HepG2 (cell line): ENCODE measurements at regions not wholly inside any gene's neighbourhood (a gene's known extent, or its start where the extent isn't known, plus 50 kb on each side); places are given as distances from the start of the nearest gene placed in this dataset.

ENCODE experiments used
- ATAC-seq: fragments of 200-7000 bp; cut with Tn5 transposase; 3 replicates; pipeline ENCODE4 v1.9.1; 2020; ENCODE audit warnings: mild to moderate bottlenecking, moderate library complexity
- BruUV-seq: library from RNA; stranded (reverse); fragments of 400-500 nt; replicated peaks from 2 replicates; lab custom pipeline; 2021; lab: Mats Ljungman, UMichigan
- CTCF ChIA-PET: fragments of 300-600 bp; formaldehyde crosslinking; extraction: SDS; loops from one replicate; lab custom pipeline; 2021; ENCODE audit warnings: low total read pairs, inconsistent platforms, low intra/inter-chr PET ratio; lab: Yijun Ruan, JAX
- POLR2A ChIA-PET: fragments of 350-600 bp; sonication (Branson Sonifier 250); formaldehyde crosslinking; loops from one replicate; lab custom pipeline; 2020; ENCODE audit warnings: antibody characterized with exemption, inconsistent platforms; lab: Yijun Ruan, JAX
- DNase-seq: peaks from one replicate; pipeline ENCODE4 v3.0.0-alpha.2; 2015; ENCODE audit warnings: low spot score
- FAIRE-seq: peaks from 3 replicates; lab custom pipeline; 2011; peaks lifted over from hg19 to GRCh38; lab: Jason Lieb, UNC
- H2AFZ ChIP-seq: one replicate; pipeline ENCODE4 v1.6.1; 2011; ENCODE audit warnings: low read length, inconsistent platforms
- H3K27ac ChIP-seq: fragments of 300-600 bp; 3 replicates; pipeline ENCODE4 v1.8.0; 2011; ENCODE audit warnings: mixed run types, mild to moderate bottlenecking, mixed read lengths, low read length, inconsistent platforms; ENCODE audit not compliant: insufficient read depth; ENCODE audit errors: extremely low read length
- H3K27me3 ChIP-seq, 2 experiments: fragments of 200-600 bp in 1 of 2; 2 replicates in 1 of 2; 3 replicates in 1 of 2; pipeline versions ENCODE4 v1.6.0 to v1.8.0; 2011; ENCODE audit warnings: low read length in 2 of 2, mild to moderate bottlenecking in 2 of 2, moderate library complexity in 2 of 2, inconsistent platforms in 1 of 2; ENCODE audit not compliant: insufficient read depth in 2 of 2, control insufficient read depth in 1 of 2
- H3K36me3 ChIP-seq, 2 experiments: fragments of 200-600 bp in 1 of 2; replicated peaks in 1 of 2; 2 replicates in 1 of 2; 3 replicates in 1 of 2; pipeline versions ENCODE4 v1.5.1 to v1.8.0; 2011; ENCODE audit warnings: low read length in 2 of 2, inconsistent platforms in 1 of 2; ENCODE audit not compliant: insufficient read depth in 2 of 2, control insufficient read depth in 1 of 2
- H3K4me1 ChIP-seq: 2 replicates; pipeline ENCODE4 v1.5.1; 2012; ENCODE audit warnings: low read length, inconsistent platforms; ENCODE audit not compliant: insufficient read depth
- H3K4me2 ChIP-seq: 2 replicates; pipeline ENCODE4 v1.6.0; 2011; ENCODE audit warnings: low read depth, low read length, inconsistent platforms
- H3K4me3 ChIP-seq, 3 experiments: fragments of 200-600 bp in 1 of 3; sonication (generic), shearing (Covaris generic) in 1 of 3; replicated peaks in 1 of 3; 2 replicates each; pipeline ENCODE4 v1.5.1; 2011 to 2016; ENCODE audit warnings: low read length in 3 of 3, inconsistent platforms in 2 of 3, low read depth in 2 of 3, mild to moderate bottlenecking in 2 of 3, control low read depth in 1 of 3, mixed read lengths in 1 of 3; ENCODE audit not compliant: insufficient read depth in 1 of 3
- H3K79me2 ChIP-seq: one replicate; pipeline ENCODE4 v1.6.1; 2011; ENCODE audit warnings: low read length, inconsistent platforms; ENCODE audit not compliant: insufficient read depth
- H3K9ac ChIP-seq: 2 replicates; pipeline ENCODE4 v1.6.0; 2011; ENCODE audit warnings: mild to moderate bottlenecking, low read depth, low read length, inconsistent platforms; ENCODE audit not compliant: insufficient read depth
- H3K9me3 ChIP-seq: 2 replicates; pipeline ENCODE4 v1.5.1; 2012; ENCODE audit warnings: mild to moderate bottlenecking, low read length
- H4K20me1 ChIP-seq: 2 replicates; pipeline ENCODE4 v1.6.0; 2011; ENCODE audit warnings: inconsistent platforms, mild to moderate bottlenecking, low read length, moderate library complexity; ENCODE audit not compliant: insufficient read depth
- KDM6A ChIP-seq: IDR thresholded peaks from 2 replicates; pipeline ENCODE4 v1.6.1; 2016; ENCODE audit warnings: low read depth
- MAFF ChIP-seq: IDR thresholded peaks from 2 replicates; pipeline ENCODE4 v1.6.1; 2011; ENCODE audit warnings: low read depth, low read length, improper control_type of control experiment
- MAFK ChIP-seq, 2 experiments: IDR thresholded peaks in 1 of 2; conservative IDR thresholded peaks in 1 of 2; 2 replicates each; pipeline ENCODE4 v1.6.1; 2011; ENCODE audit warnings: improper control_type of control experiment in 2 of 2, low read length in 2 of 2
- POLR2A ChIP-seq, 2 experiments: IDR thresholded peaks; 2 replicates each; pipeline ENCODE4 v1.6.1; 2011; ENCODE audit warnings: low read depth in 2 of 2, low read length in 2 of 2, mild to moderate bottlenecking in 1 of 2, moderate library complexity in 1 of 2; ENCODE audit not compliant: insufficient read depth in 1 of 2
- SAFB2 ChIP-seq: sonication (generic); formaldehyde crosslinking; IDR thresholded peaks from 2 replicates; pipeline ENCODE4 v1.5.1; 2020; ENCODE audit warnings: missing genetic modification reagents, low read depth, mild to moderate bottlenecking, borderline replicate concordance
- ZIK1 ChIP-seq: sonication (generic); formaldehyde crosslinking; IDR thresholded peaks from 2 replicates; pipeline ENCODE4 v1.5.0; 2020; ENCODE audit warnings: mild to moderate bottlenecking, low read depth, missing genetic modification reagents, borderline replicate concordance
- ZNF644 ChIP-seq: IDR thresholded peaks from 2 replicates; pipeline ENCODE4 v1.6.1; 2016; ENCODE audit warnings: low read depth
- in situ Hi-C: cut with HindIII; loops from 2 replicates; pipeline ENCODE4 v1.10.0; 2017; ENCODE audit warnings: low pct_unique_long_range_greater_than_20kb; ENCODE audit not compliant: extremely low pct_ligation_motif_present
- intact Hi-C: fragments of 100-400 bp; cut with micrococcal nuclease; formaldehyde crosslinking; loops from one replicate; pipeline ENCODE4 v1.10.0; 2022; ENCODE audit not compliant: unreplicated experiment
- TF ChIP-seq, protein P1 (sequence below): sonication (generic); formaldehyde crosslinking; IDR thresholded peaks from 2 replicates; pipeline ENCODE4 v1.5.1; 2020; ENCODE audit warnings: mild to moderate bottlenecking, missing genetic modification reagents
- TF ChIP-seq, protein P2 (sequence below): sonication (generic); formaldehyde crosslinking; IDR thresholded peaks from 2 replicates; pipeline ENCODE4 v1.5.0; 2020; ENCODE audit warnings: missing genetic modification reagents
- TF ChIP-seq, protein P3 (sequence below): IDR thresholded peaks from 2 replicates; pipeline ENCODE4 v1.6.1; 2012; ENCODE audit warnings: inconsistent platforms
- TF ChIP-seq, protein P4 (sequence below): sonication (generic); formaldehyde crosslinking; IDR thresholded peaks from 2 replicates; pipeline ENCODE4 v1.8.0; 2022; ENCODE audit warnings: mild to moderate bottlenecking, missing genetic modification reagents
- TF ChIP-seq, protein P5 (sequence below), 2 experiments: IDR thresholded peaks; 2 replicates each; pipeline ENCODE4 v1.6.1; 2011 to 2012; ENCODE audit warnings: low read length in 2 of 2, borderline replicate concordance in 1 of 2, low read depth in 1 of 2, mild to moderate bottlenecking in 1 of 2, moderate library complexity in 1 of 2
- TF ChIP-seq, protein P6 (sequence below): sonication (generic); formaldehyde crosslinking; IDR thresholded peaks from 2 replicates; pipeline ENCODE4 v1.8.0; 2022; ENCODE audit warnings: mild to moderate bottlenecking, missing genetic modification reagents; ENCODE audit not compliant: insufficient replicate concordance

DNA sequence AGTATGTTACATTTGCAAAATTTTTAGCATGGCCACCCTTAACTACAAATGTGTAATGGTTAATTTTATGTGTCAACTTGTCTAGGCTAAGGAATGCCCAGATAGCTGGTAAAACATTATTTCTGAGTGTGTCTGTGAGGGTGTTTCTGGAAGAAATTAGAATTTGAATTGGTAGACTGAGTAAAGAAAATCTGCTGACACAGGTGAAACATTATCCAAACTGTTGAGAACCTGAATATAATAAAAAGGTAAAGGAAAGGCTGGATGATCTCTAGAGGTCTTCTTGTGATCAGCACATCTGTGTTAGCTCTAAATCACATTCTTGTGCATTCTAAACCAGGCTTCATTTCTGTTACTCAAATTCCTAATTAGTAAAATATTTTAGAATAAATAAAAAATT lies 100.8 kb downstream of the UCHL5 start:
- Histone ChIP-seq H3K9ac (no peak overlapping the region), H3K36me3 (no peaks in the 10 kb centered on the region), H2AFZ (no peak overlapping the region), H3K4me2 (no peak overlapping the region), H3K27ac (no peak overlapping the region), H3K79me2 (no peaks in the 10 kb centered on the region), H3K9me3 (no peaks in the 10 kb centered on the region), H3K27me3 (no peaks in the 10 kb centered on the region), H3K4me3 (no peak overlapping the region), H3K4me1 (no peaks in the 10 kb centered on the region), H4K20me1 (no peaks in the 10 kb centered on the region)
- ATAC-seq (no peak), DNase-seq (no peak), FAIRE-seq (no peak)
- BruUV-seq: no TSS peak
- ChIA-PET POLR2A (no interaction called here), CTCF (no interaction called here)
- intact Hi-C loops (no loop called here), in situ Hi-C loops (no loop called here)
- TF ChIP-seq, protein P1, sequence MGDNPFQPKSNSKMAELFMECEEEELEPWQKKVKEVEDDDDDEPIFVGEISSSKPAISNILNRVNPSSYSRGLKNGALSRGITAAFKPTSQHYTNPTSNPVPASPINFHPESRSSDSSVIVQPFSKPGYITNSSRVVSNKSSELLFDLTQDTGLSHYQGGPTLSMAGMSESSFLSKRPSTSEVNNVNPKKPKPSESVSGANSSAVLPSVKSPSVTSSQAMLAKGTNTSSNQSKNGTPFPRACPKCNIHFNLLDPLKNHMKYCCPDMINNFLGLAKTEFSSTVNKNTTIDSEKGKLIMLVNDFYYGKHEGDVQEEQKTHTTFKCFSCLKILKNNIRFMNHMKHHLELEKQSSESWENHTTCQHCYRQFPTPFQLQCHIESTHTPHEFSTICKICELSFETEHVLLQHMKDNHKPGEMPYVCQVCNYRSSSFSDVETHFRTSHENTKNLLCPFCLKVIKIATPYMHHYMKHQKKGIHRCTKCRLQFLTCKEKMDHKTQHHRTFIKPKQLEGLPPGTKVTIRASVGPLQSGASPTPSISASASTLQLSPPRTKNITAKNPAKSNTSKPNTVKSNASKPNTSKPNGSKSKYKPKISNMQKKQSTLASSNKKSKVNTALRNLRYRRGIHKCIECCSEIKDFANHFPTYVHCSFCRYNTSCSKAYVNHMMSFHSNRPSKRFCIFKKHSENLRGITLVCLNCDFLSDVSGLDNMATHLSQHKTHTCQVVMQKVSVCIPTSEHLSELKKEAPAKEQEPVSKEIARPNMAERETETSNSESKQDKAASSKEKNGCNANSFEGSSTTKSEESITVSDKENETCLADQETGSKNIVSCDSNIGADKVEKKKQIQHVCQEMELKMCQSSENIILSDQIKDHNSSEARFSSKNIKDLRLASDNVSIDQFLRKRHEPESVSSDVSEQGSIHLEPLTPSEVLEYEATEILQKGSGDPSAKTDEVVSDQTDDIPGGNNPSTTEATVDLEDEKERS: no peak
- TF ChIP-seq, protein P2, sequence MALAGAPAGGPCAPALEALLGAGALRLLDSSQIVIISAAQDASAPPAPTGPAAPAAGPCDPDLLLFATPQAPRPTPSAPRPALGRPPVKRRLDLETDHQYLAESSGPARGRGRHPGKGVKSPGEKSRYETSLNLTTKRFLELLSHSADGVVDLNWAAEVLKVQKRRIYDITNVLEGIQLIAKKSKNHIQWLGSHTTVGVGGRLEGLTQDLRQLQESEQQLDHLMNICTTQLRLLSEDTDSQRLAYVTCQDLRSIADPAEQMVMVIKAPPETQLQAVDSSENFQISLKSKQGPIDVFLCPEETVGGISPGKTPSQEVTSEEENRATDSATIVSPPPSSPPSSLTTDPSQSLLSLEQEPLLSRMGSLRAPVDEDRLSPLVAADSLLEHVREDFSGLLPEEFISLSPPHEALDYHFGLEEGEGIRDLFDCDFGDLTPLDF (CRISPR knock-in tag): no peak
- TF ChIP-seq KDM6A (no peak), ZNF644 (CRISPR knock-in tag) (no peak), MAFF (peak; percentile 84), MAFK (conservative IDR thresholded peaks at IDR 0.05 in 1 of 2, IDR thresholded peaks at IDR 0.05 in 1 of 2; ENCODE audit: low read length in 2 of 2) (peak; percentile 73 to 89), SAFB2 (CRISPR knock-in tag) (no peak), ZIK1 (CRISPR knock-in tag) (no peak), POLR2A (IDR thresholded peaks at IDR 0.05; ENCODE audit: insufficient read depth in 1 of 2, low read depth in 2 of 2, low read length in 2 of 2) (no peak)
- TF ChIP-seq, protein P3, sequence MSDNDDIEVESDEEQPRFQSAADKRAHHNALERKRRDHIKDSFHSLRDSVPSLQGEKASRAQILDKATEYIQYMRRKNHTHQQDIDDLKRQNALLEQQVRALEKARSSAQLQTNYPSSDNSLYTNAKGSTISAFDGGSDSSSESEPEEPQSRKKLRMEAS: no peak
- TF ChIP-seq, protein P4, sequence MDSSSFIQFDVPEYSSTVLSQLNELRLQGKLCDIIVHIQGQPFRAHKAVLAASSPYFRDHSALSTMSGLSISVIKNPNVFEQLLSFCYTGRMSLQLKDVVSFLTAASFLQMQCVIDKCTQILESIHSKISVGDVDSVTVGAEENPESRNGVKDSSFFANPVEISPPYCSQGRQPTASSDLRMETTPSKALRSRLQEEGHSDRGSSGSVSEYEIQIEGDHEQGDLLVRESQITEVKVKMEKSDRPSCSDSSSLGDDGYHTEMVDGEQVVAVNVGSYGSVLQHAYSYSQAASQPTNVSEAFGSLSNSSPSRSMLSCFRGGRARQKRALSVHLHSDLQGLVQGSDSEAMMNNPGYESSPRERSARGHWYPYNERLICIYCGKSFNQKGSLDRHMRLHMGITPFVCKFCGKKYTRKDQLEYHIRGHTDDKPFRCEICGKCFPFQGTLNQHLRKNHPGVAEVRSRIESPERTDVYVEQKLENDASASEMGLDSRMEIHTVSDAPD: no peak
- TF ChIP-seq, protein P5, sequence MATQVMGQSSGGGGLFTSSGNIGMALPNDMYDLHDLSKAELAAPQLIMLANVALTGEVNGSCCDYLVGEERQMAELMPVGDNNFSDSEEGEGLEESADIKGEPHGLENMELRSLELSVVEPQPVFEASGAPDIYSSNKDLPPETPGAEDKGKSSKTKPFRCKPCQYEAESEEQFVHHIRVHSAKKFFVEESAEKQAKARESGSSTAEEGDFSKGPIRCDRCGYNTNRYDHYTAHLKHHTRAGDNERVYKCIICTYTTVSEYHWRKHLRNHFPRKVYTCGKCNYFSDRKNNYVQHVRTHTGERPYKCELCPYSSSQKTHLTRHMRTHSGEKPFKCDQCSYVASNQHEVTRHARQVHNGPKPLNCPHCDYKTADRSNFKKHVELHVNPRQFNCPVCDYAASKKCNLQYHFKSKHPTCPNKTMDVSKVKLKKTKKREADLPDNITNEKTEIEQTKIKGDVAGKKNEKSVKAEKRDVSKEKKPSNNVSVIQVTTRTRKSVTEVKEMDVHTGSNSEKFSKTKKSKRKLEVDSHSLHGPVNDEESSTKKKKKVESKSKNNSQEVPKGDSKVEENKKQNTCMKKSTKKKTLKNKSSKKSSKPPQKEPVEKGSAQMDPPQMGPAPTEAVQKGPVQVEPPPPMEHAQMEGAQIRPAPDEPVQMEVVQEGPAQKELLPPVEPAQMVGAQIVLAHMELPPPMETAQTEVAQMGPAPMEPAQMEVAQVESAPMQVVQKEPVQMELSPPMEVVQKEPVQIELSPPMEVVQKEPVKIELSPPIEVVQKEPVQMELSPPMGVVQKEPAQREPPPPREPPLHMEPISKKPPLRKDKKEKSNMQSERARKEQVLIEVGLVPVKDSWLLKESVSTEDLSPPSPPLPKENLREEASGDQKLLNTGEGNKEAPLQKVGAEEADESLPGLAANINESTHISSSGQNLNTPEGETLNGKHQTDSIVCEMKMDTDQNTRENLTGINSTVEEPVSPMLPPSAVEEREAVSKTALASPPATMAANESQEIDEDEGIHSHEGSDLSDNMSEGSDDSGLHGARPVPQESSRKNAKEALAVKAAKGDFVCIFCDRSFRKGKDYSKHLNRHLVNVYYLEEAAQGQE (IDR thresholded peaks at IDR 0.05; ENCODE audit: borderline replicate concordance in 1 of 2, low read depth in 1 of 2, low read length in 2 of 2): no peak
- TF ChIP-seq, protein P6, sequence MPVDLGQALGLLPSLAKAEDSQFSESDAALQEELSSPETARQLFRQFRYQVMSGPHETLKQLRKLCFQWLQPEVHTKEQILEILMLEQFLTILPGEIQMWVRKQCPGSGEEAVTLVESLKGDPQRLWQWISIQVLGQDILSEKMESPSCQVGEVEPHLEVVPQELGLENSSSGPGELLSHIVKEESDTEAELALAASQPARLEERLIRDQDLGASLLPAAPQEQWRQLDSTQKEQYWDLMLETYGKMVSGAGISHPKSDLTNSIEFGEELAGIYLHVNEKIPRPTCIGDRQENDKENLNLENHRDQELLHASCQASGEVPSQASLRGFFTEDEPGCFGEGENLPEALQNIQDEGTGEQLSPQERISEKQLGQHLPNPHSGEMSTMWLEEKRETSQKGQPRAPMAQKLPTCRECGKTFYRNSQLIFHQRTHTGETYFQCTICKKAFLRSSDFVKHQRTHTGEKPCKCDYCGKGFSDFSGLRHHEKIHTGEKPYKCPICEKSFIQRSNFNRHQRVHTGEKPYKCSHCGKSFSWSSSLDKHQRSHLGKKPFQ (CRISPR knock-in tag): no peak
